Epithelial cell of proximal tubule (primary cell): ENCODE measurements at regions not wholly inside any gene's neighbourhood (a gene's known extent, or its start where the extent isn't known, plus 50 kb on each side); places are given as distances from the start of the nearest gene placed in this dataset.

Experiments
- DNase-seq: peaks from one replicate; pipeline ENCODE4 v3.0.0-alpha.2; 2011; ENCODE audit warnings: low read depth
- H3K4me3 ChIP-seq: 2 replicates; pipeline ENCODE4 v1.5.1; 2011; ENCODE audit warnings: low read depth, mild to moderate bottlenecking, low read length
- TF ChIP-seq, protein P1 (sequence below): conservative IDR thresholded peaks from 2 replicates; pipeline ENCODE4 v1.5.1; 2012; ENCODE audit warnings: low read depth, mild to moderate bottlenecking, low read length

- TF ChIP-seq, protein P1, sequence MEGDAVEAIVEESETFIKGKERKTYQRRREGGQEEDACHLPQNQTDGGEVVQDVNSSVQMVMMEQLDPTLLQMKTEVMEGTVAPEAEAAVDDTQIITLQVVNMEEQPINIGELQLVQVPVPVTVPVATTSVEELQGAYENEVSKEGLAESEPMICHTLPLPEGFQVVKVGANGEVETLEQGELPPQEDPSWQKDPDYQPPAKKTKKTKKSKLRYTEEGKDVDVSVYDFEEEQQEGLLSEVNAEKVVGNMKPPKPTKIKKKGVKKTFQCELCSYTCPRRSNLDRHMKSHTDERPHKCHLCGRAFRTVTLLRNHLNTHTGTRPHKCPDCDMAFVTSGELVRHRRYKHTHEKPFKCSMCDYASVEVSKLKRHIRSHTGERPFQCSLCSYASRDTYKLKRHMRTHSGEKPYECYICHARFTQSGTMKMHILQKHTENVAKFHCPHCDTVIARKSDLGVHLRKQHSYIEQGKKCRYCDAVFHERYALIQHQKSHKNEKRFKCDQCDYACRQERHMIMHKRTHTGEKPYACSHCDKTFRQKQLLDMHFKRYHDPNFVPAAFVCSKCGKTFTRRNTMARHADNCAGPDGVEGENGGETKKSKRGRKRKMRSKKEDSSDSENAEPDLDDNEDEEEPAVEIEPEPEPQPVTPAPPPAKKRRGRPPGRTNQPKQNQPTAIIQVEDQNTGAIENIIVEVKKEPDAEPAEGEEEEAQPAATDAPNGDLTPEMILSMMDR: no peak
- DNase-seq: no peak
- H3K4me3 ChIP-seq: no peak overlapping the region
These were observed 100.4 kb downstream of the ING1 start for GRCh38 chr13:110813646-110814624.

DNA sequence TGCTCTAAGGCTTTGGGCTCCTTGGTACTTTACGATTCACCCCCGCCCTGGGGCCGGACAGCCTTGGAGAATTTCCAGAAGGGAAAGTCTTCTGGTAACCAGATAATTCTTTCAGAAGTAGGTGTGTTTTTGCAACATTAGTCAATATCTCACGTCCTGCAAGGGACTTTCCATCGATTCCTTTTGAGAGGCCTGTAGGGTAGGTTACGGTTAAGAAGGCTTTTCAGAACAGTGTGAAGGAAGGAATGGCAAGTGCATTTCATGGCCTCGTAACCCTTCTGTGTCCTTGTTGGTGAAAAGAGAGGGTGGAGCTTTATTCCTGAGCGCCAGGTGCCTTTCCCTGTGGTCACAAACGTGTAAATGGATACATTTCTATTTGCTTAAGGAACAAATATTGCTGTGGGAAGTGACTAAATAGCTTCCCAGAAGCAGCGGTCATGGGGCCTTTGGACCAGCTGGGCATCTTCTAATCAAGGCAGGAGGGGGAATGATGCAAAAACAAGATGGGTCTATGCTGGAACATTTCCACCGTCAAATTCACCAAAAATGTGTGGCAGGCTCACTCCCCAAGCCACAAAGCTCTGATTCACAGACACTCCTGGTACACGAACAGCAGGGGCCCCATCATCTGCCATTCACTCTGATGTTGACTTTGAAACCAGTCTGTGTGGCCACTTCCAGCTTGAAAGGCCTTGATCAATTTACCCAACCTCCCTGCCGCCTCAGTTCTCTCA lies 99.2 kb downstream of the ANKRD10 start:
- no peak for DNase-seq
- TF ChIP-seq, protein P1: no peak
- no peak overlapping the region for H3K4me3 ChIP-seq

GRCh38 chr13:110816500-110816899 lies 98.4 kb downstream of the ANKRD10 start:
- H3K4me3 ChIP-seq: no peak overlapping the region
- TF ChIP-seq, protein P1: no peak
- DNase-seq: no peak

DNA sequence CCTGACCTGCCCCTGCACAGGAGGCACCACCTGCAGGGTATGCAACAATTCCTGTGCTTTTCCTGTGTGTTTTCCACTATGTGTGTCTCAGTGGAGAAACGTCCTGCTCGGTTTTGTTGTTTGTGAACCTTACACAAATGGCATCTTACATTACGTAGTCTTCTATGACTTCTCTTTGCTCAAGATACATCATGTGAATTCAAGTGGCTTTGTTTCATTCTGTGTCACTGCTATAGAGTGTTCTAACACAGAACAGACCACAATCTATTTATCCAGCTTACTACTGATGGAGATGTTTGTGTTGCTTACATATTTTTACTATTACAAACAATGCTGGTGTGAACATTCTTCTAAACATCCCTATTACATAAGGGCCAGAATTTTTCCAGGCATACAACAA lies 97.7 kb downstream of the ANKRD10 start:
- TF ChIP-seq, protein P1: no peak
- DNase-seq: no peak
- no peak overlapping the region for H3K4me3 ChIP-seq

DNA sequence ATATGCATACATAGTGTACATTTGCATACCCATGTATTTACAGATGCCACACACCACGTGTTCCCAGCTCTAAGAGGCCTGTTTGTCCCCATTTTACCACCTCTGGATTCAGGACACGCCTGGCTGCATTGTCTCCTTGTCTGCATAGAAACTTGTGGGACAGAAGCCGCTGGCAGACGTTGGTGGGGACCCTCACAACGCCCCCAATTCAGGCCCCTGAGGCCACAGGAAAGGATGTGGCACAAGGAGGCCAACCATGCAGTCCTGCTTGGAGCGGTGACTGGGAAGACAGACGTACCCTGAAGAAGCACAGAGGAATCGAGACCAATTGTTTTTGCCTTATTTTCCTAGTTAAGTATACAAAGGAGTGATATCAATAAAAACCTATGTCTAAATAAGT lies 96.1 kb downstream of the ANKRD10 start:
- TF ChIP-seq, protein P1: no peak
- DNase-seq: no peak

GRCh38 chr13:110819203-110820014 lies 95.5 kb downstream of the ANKRD10 start:
- TF ChIP-seq, protein P1: peak; percentile 97
- DNase-seq: no peak
- no peak overlapping the region for H3K4me3 ChIP-seq

More for the DNA sequence above, 96.1 kb downstream of the ANKRD10 start:
- no peak overlapping the region for H3K4me3 ChIP-seq
